ENCODE measurements at regions not wholly inside any gene's neighbourhood (a gene's known extent, or its start where the extent isn't known, plus 50 kb on each side); places are given as distances from the start of the nearest gene placed in this dataset.
"Not testable (repeated sequence)": the region's sequence is repeated elsewhere in the genome, so short reads cannot be mapped to it uniquely, and the experiment has no call there.

GRCh38 chr9:90077598-90077997, 472.8 kb downstream of the GADD45G start:
- DNase-seq, result not testable (repeated sequence)

- DNase-seq, result no peak
Measured at GRCh38 chr9:90078988-90079421, 474.2 kb downstream of the GADD45G start.

GRCh38 chr9:90085633-90086032, 480.8 kb downstream of the GADD45G start:
- no peak for DNase-seq

GRCh38 chr9:90086101-90086511, 481.3 kb downstream of the GADD45G start:
- no peak for DNase-seq

- no peak for DNase-seq
Measured at GRCh38 chr9:90088434-90088833, 483.6 kb downstream of the GADD45G start.

- no peak for DNase-seq
Measured at GRCh38 chr9:90088856-90089255, 484.0 kb downstream of the GADD45G start.

- no peak for DNase-seq
Measured at GRCh38 chr9:90090997-90091396, 486.2 kb downstream of the GADD45G start.

GRCh38 chr9:90092508-90092907, 487.7 kb downstream of the GADD45G start:
- no peak for DNase-seq

GRCh38 chr9:90095682-90096081, 490.9 kb downstream of the GADD45G start:
- no peak for DNase-seq

GRCh38 chr9:90097237-90097636, 492.4 kb downstream of the GADD45G start:
- DNase-seq, result no peak

- no peak for DNase-seq
Measured at GRCh38 chr9:90098408-90098807, 493.6 kb downstream of the GADD45G start.

GRCh38 chr9:90099262-90099963, 494.6 kb downstream of the GADD45G start:
- DNase-seq, result no peak

GRCh38 chr9:90100014-90100413, 495.2 kb downstream of the GADD45G start:
- no peak for DNase-seq

GRCh38 chr9:90102292-90102901, 497.6 kb downstream of the GADD45G start:
- DNase-seq, result peak; percentile 61 to 62

- no peak for DNase-seq
Measured at GRCh38 chr9:90103771-90104170, 499.0 kb downstream of the GADD45G start.

- DNase-seq, result no peak
Measured at GRCh38 chr9:90105773-90106172, 501.0 kb downstream of the GADD45G start.

- DNase-seq, result no peak
Measured at GRCh38 chr9:90107040-90107725, 502.4 kb downstream of the GADD45G start.

GRCh38 chr9:90107726-90108655, 503.2 kb downstream of the GADD45G start:
- DNase-seq, result no peak

- DNase-seq, result no peak
Measured at GRCh38 chr9:90112788-90113187, 508.0 kb downstream of the GADD45G start.

- no peak for DNase-seq
Measured at GRCh38 chr9:90114641-90115425, 510.0 kb downstream of the GADD45G start.

- DNase-seq, result no peak
Measured at GRCh38 chr9:90121762-90122161, 517.0 kb downstream of the GADD45G start.

- DNase-seq, result no peak
Measured at GRCh38 chr9:90124961-90125360, 517.7 kb downstream of the DIRAS2 start.

Measured in stimulated activated CD4-positive, alpha-beta T cell treated with anti-CD3 and anti-CD28 coated beads, Interleukin-2, amount 100 ng/mL, for 48 hours (primary cell).